Erythroblast (primary cell): ENCODE measurements at regions not wholly inside any gene's neighbourhood (a gene's known extent, or its start where the extent isn't known, plus 50 kb on each side); places are given as distances from the start of the nearest gene placed in this dataset.

Experiments used
- GATA1 ChIP-seq: IDR thresholded peaks from 2 replicates; pipeline ENCODE4 v1.6.1; 2011; ENCODE audit warnings: low read depth, mild to moderate bottlenecking, control low read depth, low read length, moderate library complexity
- POLR2A ChIP-seq: IDR thresholded peaks from 2 replicates; pipeline ENCODE4 v1.6.1; 2011; ENCODE audit warnings: mild to moderate bottlenecking, low read length

GRCh38 chr17:70597774-70598173 is 428.4 kb downstream of the KCNJ2 start:
- TF ChIP-seq POLR2A, result no peak
- TF ChIP-seq GATA1, result no peak
